Keratinocyte (primary cell): ENCODE measurements at regions not wholly inside any gene's neighbourhood (a gene's known extent, or its start where the extent isn't known, plus 50 kb on each side); places are given as distances from the start of the nearest gene placed in this dataset.

ENCODE experiments used
- DNase-seq: peaks from one replicate; pipeline ENCODE4 v3.0.0-alpha.2; 2011; ENCODE audit warnings: low read depth, missing footprints, low spot score
- FAIRE-seq: peaks from 2 replicates; lab custom pipeline; 2011; peaks lifted over from hg19 to GRCh38; lab: Jason Lieb, UNC
- H2AFZ ChIP-seq: 2 replicates; pipeline ENCODE4 v1.6.0; 2012; ENCODE audit warnings: low read length, control low read depth, inconsistent platforms; ENCODE audit not compliant: control insufficient read depth
- H3K27ac ChIP-seq: 2 replicates; pipeline ENCODE4 v1.5.1; 2011; ENCODE audit warnings: low read length; ENCODE audit not compliant: control insufficient read depth, insufficient read depth
- H3K27me3 ChIP-seq: 3 replicates; pipeline ENCODE4 v1.6.0; 2011; ENCODE audit warnings: low read length; ENCODE audit not compliant: control insufficient read depth, insufficient read depth; ENCODE audit errors: extremely low read depth
- H3K36me3 ChIP-seq, 2 experiments: 2 replicates in 1 of 2; 3 replicates in 1 of 2; pipeline ENCODE4 v1.5.1; 2011; ENCODE audit warnings: low read length in 2 of 2, mild to moderate bottlenecking in 1 of 2; ENCODE audit not compliant: control insufficient read depth in 2 of 2, insufficient read depth in 2 of 2; ENCODE audit errors: extremely low read depth in 1 of 2
- H3K4me1 ChIP-seq: 3 replicates; pipeline ENCODE4 v1.5.1; 2011; ENCODE audit warnings: low read length; ENCODE audit not compliant: control insufficient read depth, insufficient read depth; ENCODE audit errors: extremely low read depth
- H3K4me2 ChIP-seq: 3 replicates; pipeline ENCODE4 v1.6.0; 2011; ENCODE audit warnings: low read depth, low read length; ENCODE audit not compliant: control insufficient read depth, insufficient read depth; ENCODE audit errors: extremely low read depth
- H3K4me3 ChIP-seq, 3 experiments: fragments of 200-600 bp in 1 of 3; sonication (generic) in 1 of 3; 2 replicates in 2 of 3; 3 replicates in 1 of 3; pipeline ENCODE4 v1.5.1; 2011 to 2016; ENCODE audit warnings: low read length in 3 of 3, mild to moderate bottlenecking in 3 of 3, control low read depth in 2 of 3, inconsistent platforms in 1 of 3, low read depth in 1 of 3, mixed read lengths in 1 of 3, mixed run types in 1 of 3, moderate library complexity in 1 of 3; ENCODE audit not compliant: control insufficient read depth in 2 of 3, insufficient read depth in 2 of 3; ENCODE audit errors: extremely low read depth in 1 of 3
- H3K79me2 ChIP-seq: 2 replicates; pipeline ENCODE4 v1.6.0; 2012; ENCODE audit warnings: low read length; ENCODE audit not compliant: control insufficient read depth, insufficient read depth
- H3K9ac ChIP-seq: 3 replicates; pipeline ENCODE4 v1.6.0; 2011; ENCODE audit warnings: low read length; ENCODE audit not compliant: control insufficient read depth, insufficient read depth; ENCODE audit errors: extremely low read depth
- H3K9me1 ChIP-seq: 3 replicates; pipeline ENCODE4 v1.6.0; 2011; ENCODE audit warnings: low read length; ENCODE audit not compliant: control insufficient read depth, insufficient read depth; ENCODE audit errors: extremely low read depth
- H3K9me3 ChIP-seq: 2 replicates; pipeline ENCODE4 v1.5.1; 2012; ENCODE audit warnings: low read depth, low read length; ENCODE audit not compliant: control insufficient read depth
- H4K20me1 ChIP-seq: 3 replicates; pipeline ENCODE4 v1.6.0; 2011; ENCODE audit warnings: low read length; ENCODE audit not compliant: control insufficient read depth, insufficient read depth; ENCODE audit errors: extremely low read depth
- CTCF ChIP-seq, 3 experiments: IDR thresholded peaks in 1 of 3; conservative IDR thresholded peaks in 1 of 3; optimal IDR thresholded peaks in 1 of 3; 2 replicates in 2 of 3; 3 replicates in 1 of 3; pipeline versions ENCODE3 to v1.5.1; 2011; ENCODE audit warnings: low read length in 3 of 3, mild to moderate bottlenecking in 3 of 3, moderate library complexity in 2 of 3, control low read depth in 1 of 3, inconsistent platforms in 1 of 3; ENCODE audit not compliant: insufficient read depth in 2 of 3; ENCODE audit errors: extremely low read depth in 1 of 3
- EZH2 ChIP-seq: IDR thresholded peaks from one replicate; pipeline ENCODE4 v1.6.1; 2012; ENCODE audit warnings: inconsistent platforms, mild to moderate bottlenecking, low read length, moderate library complexity
- dilution Hi-C: fragments of 300-500 bp; cut with MboI; formaldehyde crosslinking; loops from one replicate; pipeline ENCODE4 v1.7.0; 2020; ENCODE audit warnings: low sequenced_read_pairs; ENCODE audit not compliant: extremely low pct_ligation_motif_present

DNA sequence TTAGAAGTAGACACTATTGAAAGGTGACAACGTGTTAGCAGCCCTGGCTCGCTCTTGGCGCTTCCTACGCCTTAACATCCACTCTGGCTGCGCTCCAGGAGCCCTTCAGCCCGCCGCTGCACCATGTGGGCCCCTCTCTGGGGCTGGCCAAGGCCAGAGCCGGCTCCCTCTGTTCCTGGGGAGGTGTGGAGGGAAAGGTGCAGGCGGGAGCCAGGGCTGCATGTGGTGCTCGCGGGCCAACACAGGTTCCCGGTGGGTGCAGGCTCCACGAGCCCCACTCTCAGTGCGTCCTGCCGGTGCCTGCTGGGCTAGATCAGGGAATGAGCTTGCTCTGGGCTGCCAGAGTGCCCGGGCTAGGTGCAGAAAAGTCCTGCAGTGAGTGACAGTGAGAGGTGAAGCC lies 1284.3 kb downstream of the OLFM4 start:
- Histone ChIP-seq H3K9ac (no peak overlapping the region), H3K4me1 (no peaks in the 10 kb centered on the region), H3K36me3 (no peaks in the 10 kb centered on the region), H3K4me3 (no peak overlapping the region), H3K79me2 (no peaks in the 10 kb centered on the region), H3K27ac (no peak overlapping the region), H3K9me3 (peaks cover 2% of the 10 kb centered on the region), H3K4me2 (no peak overlapping the region), H2AFZ (no peak overlapping the region), H3K9me1 (no peaks in the 10 kb centered on the region), H4K20me1 (no peaks in the 10 kb centered on the region), H3K27me3 (no peaks in the 10 kb centered on the region)
- dilution Hi-C loops, result no loop called here
- no peak for FAIRE-seq
- TF ChIP-seq CTCF (optimal IDR thresholded peaks at IDR 0.05 in 1 of 3, IDR thresholded peaks at IDR 0.05 in 1 of 3, conservative IDR thresholded peaks at IDR 0.05 in 1 of 3; ENCODE audit: extremely low read depth in 1 of 3, insufficient read depth in 2 of 3, low read length in 3 of 3) (no peak), EZH2 (no peak)
- DNase-seq, result no peak

GRCh38 chr13:54317722-54318121 lies 1289.1 kb downstream of the OLFM4 start:
- Histone ChIP-seq H4K20me1 (no peaks in the 10 kb centered on the region), H3K4me3 (no peak overlapping the region), H3K9ac (no peak overlapping the region), H3K27me3 (no peaks in the 10 kb centered on the region), H3K9me1 (no peaks in the 10 kb centered on the region), H3K9me3 (peaks cover 2% of the 10 kb centered on the region), H3K4me2 (no peak overlapping the region), H3K27ac (no peak overlapping the region), H3K4me1 (no peaks in the 10 kb centered on the region), H3K36me3 (no peaks in the 10 kb centered on the region), H2AFZ (no peak overlapping the region), H3K79me2 (no peaks in the 10 kb centered on the region)
- no peak for TF ChIP-seq CTCF (optimal IDR thresholded peaks at IDR 0.05 in 1 of 3, IDR thresholded peaks at IDR 0.05 in 1 of 3, conservative IDR thresholded peaks at IDR 0.05 in 1 of 3; ENCODE audit: extremely low read depth in 1 of 3, insufficient read depth in 2 of 3, low read length in 3 of 3)
- no peak for TF ChIP-seq EZH2
- dilution Hi-C loops, result no loop called here
- DNase-seq (no peak), FAIRE-seq (no peak)
